Activated CD8-positive, alpha-beta memory T cell treated with anti-CD3 and anti-CD28 coated beads for 36 hours (primary cell): ENCODE measurements at regions not wholly inside any gene's neighbourhood (a gene's known extent, or its start where the extent isn't known, plus 50 kb on each side); places are given as distances from the start of the nearest gene placed in this dataset.
"Not testable (repeated sequence)": the region's sequence is repeated elsewhere in the genome, so short reads cannot be mapped to it uniquely, and the experiment has no call there.

ENCODE experiments used
- CTCF ChIA-PET: fragments of 350-600 bp; sonication (Branson Sonifier 250); formaldehyde crosslinking; loops from one replicate; lab custom pipeline; 2021; ENCODE audit warnings: antibody characterized with exemption; lab: Charles Lee
- POLR2A ChIA-PET: fragments of 350-600 bp; sonication (Branson Sonifier 250); formaldehyde crosslinking; loops from one replicate; lab custom pipeline; 2021; ENCODE audit warnings: antibody characterized with exemption; lab: Charles Lee

DNA sequence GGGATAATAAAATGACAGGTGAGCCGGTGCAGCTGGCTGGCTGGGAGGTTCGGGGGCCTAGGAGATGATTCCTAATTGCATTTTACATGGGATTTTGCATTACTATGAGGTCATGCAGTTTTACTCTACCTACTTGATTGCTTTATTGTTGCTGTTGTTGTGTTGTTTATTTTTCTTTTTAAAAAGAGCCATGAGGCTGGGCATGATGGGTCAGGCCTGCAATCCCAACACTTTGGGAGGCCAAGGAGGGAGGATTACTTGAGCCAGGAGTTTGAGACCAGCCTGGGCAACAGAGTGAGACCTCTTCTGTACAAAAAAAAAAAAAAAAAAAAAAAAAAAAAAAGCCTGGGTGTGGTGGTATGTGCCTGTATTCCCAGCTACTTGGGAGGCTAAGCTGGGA is 104.8 kb downstream of the GJA1 start:
- ChIA-PET CTCF (interaction anchor here (0.6 kb wide), 1 partner anchor 584 kb away, joined by 3 read pairs; no protein-coding TSS in a partner anchor), POLR2A (no interaction called here)

DNA sequence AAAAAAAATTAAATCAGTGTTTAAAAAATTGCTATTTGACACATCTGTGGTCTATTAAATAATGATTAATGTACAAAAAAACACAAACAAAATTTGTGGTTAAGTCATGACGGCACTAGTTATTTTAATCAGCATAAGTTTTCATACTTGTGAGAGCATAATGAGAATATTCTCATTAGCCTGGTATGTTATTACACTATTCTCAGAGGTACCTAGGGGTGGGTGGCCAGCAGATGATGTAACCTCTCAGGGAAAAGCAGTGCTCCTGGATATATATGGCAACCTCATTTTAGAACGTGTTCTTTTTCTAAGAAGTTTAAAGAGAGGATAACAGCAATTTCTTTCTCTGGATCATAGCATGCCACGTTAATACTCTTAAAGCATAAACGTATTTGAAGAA is 109.2 kb downstream of the GJA1 start:
- POLR2A ChIA-PET, result no interaction called here
- CTCF ChIA-PET, result no interaction called here

- POLR2A ChIA-PET, result no interaction called here
Observed at GRCh38 chr6:121548131-121548530, 112.7 kb downstream of the GJA1 start.

GRCh38 chr6:121549736-121550135 is 114.3 kb downstream of the GJA1 start:
- ChIA-PET CTCF (interaction anchor here (0.5 kb wide), 1 partner anchor 1566 kb away, joined by 3 read pairs; no protein-coding TSS in a partner anchor), POLR2A (no interaction called here)

More at GRCh38 chr6:121548131-121548530, 112.7 kb downstream of the GJA1 start:
- CTCF ChIA-PET, result no interaction called here

- POLR2A ChIA-PET, result no interaction called here
- CTCF ChIA-PET, result interaction anchor here (0.6 kb wide), 1 partner anchor 95 kb away, joined by 3 read pairs; no protein-coding TSS in a partner anchor
Observed at GRCh38 chr6:121550491-121551010, 115.1 kb downstream of the GJA1 start.

- POLR2A ChIA-PET, result no interaction called here
- CTCF ChIA-PET, result no interaction called here
Observed at GRCh38 chr6:121555201-121555600, 119.8 kb downstream of the GJA1 start.

- CTCF ChIA-PET, POLR2A ChIA-PET: not testable (repeated sequence)
Observed at GRCh38 chr6:121556149-121556548, 120.7 kb downstream of the GJA1 start.

- ChIA-PET CTCF (no interaction called here), POLR2A (no interaction called here)
Observed at GRCh38 chr6:121557146-121557940, 121.9 kb downstream of the GJA1 start.

GRCh38 chr6:121559611-121560269 is 124.3 kb downstream of the GJA1 start:
- POLR2A ChIA-PET, result no interaction called here

DNA sequence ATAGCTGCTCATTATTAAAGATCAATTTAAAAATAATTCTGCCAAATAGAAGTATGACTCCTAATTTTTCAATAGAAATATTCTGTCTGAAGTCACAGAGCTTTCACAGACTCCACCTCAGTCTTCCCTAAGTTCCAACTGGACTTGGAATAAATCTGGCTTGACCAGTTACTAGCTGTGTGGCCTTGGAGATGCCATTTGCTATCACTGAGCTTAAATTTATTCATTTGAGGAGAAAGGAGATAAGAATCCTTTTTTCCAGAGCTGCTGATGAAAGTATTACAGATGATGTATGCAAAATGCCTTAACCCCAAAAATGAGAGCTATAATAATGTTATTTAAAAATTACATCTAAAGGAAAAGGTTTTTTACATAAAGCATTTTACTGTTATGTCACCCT is 125.0 kb downstream of the GJA1 start:
- ChIA-PET CTCF (no interaction called here), POLR2A (no interaction called here)

More at GRCh38 chr6:121559611-121560269, 124.3 kb downstream of the GJA1 start:
- CTCF ChIA-PET, result no interaction called here

DNA sequence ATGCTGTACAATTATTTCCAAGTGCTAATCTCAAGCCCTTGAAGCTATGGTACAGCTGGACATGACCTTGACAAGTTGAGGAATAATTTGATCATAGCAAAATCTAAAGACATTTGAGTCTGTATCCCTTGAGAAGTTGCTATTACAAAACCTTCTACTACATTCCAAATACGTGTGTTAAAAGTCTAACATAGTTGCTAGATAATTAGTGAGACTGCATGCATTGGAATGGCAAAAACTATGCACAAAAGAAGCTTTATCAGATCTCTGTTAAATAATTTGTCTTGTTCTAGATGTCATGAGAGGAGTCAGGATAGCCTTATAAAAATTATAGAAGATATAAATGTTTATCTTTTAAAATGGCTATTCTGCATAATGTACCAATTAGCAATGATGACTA is 127.8 kb downstream of the GJA1 start:
- ChIA-PET POLR2A (no interaction called here), CTCF (no interaction called here)

- CTCF ChIA-PET, POLR2A ChIA-PET: not testable (repeated sequence)
Observed at GRCh38 chr6:121564529-121564928, 129.1 kb downstream of the GJA1 start.

- CTCF ChIA-PET, result no interaction called here
- POLR2A ChIA-PET, result no interaction called here
Observed at GRCh38 chr6:121571455-121571854, 136.0 kb downstream of the GJA1 start.

DNA sequence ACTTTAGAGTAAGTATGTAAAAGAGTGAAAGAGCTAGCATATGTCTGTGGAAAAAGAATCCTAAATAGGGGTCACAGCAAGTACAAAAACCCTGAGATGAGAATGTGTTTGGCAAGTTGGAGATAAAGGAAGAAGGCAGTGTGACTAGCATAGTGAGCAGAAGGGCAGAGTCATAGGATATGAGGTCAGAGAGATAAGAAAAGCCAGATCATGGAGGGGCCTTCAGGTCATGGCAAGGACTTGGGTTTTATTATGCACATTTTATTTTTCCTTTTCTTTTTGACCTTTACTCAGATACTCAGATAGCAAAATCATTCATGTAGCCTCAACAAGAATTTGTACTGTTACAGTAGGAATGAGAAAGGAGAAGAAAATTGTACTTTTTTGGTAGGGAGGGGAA is 138.0 kb downstream of the GJA1 start:
- POLR2A ChIA-PET, result no interaction called here
- CTCF ChIA-PET, result no interaction called here

- ChIA-PET POLR2A (no interaction called here), CTCF (no interaction called here)
Observed at GRCh38 chr6:121578216-121578615, 142.8 kb downstream of the GJA1 start.

DNA sequence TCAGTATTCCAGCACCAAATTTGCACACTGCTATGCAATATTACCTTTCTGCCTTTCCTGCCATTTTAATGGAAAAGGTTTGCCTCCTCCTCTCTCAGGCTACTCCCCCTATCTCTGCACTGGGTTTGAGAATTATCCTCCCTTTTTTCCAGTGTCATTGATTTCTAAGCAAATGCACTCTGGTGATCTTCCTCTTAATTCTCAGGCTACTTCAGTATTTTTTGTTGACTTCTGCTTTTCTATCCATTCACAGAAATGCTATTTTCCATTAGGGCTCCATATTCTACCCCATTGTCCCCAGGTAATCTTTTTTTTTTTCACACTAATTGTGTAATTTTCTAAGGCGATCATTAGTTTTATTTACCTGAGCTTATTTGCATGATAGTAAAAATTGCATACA is 144.0 kb downstream of the GJA1 start:
- ChIA-PET POLR2A (no interaction called here), CTCF (no interaction called here)

DNA sequence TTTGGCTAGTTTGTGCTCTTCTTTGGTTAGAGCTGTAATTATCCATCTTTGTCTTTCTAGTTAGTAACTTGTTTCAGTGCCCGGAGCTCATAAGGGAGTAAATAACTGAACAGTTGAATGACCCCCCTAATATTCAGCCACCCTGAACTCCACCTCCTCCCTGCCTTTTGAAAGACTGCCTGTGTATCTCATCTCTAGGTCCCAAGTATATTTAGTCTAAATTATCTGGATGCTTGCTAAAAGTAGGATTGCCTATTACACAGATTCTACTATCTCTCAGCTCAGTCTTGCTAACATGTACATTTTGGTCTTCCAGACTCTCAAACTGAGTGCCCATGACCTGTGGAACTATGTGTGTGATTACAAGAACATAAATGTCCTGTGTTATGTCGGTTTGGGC is 145.9 kb downstream of the GJA1 start:
- ChIA-PET POLR2A (no interaction called here), CTCF (no interaction called here)

- ChIA-PET CTCF (no interaction called here), POLR2A (no interaction called here)
Observed at GRCh38 chr6:121582262-121582661, 146.8 kb downstream of the GJA1 start.

- ChIA-PET CTCF (no interaction called here), POLR2A (no interaction called here)
Observed at GRCh38 chr6:121584586-121585369, 149.3 kb downstream of the GJA1 start.

DNA sequence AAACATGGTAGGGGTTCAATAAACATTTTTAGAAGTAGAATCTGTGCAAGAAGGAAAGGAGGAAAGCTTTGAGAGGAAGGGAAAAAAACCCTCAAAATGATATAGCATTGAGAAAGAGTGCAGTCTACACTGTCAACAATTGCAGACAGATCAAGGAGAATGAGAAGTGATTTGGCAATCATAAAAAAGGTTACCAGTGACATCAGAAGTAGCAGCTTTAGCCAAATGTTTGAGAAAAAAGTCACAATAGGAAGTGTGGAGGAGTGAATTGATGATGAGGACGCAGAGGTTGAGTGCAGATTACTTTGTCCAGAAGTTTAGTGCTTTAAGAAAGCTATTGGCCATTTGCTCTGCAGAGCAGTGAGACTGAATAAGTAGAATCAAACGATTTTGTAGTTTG is 155.0 kb downstream of the GJA1 start:
- ChIA-PET POLR2A (no interaction called here), CTCF (no interaction called here)
